ENCODE measurements at regions not wholly inside any gene's neighbourhood (a gene's known extent, or its start where the extent isn't known, plus 50 kb on each side); places are given as distances from the start of the nearest gene placed in this dataset.

- DNase-seq: no peak
- no peak overlapping the region for H2AFZ ChIP-seq (ENCODE audit: low read depth)
Observed at GRCh38 chr11:13224324-13224723, 53.3 kb upstream of the BMAL1 start.

More at GRCh38 chr11:13224324-13224723, 53.3 kb upstream of the BMAL1 start:
- ChIA-PET POLR2A (no interaction called here), CTCF (interaction anchor here (0.8 to 3.6 kb wide), 10 partner anchors 10 to 161 kb away, joined by 3 to 25 read pairs (median 4); no protein-coding TSS in a partner anchor)
- 77% methylated on average over 1 of the region's 1 CpG for WGBS (ENCODE audit: low lambda C conversion rate)
- H3K9ac ChIP-seq: no peak overlapping the region
- H3K9me2 ChIP-seq: no peaks in the 10 kb centered on the region
- peaks cover 16% of the 10 kb centered on the region for H3F3A ChIP-seq (replicated peaks; ENCODE audit: insufficient read depth)
- no peaks in the 10 kb centered on the region for H3K27me3 ChIP-seq (ENCODE audit: insufficient read depth)
- H3K4me3 ChIP-seq (ENCODE audit: low read depth in 2 of 2, low read length in 1 of 2): no peak overlapping the region
- peaks cover 23 to 34% of the 10 kb centered on the region in 2 experiments for H3K4me1 ChIP-seq (ENCODE audit: control insufficient read depth in 1 of 2, insufficient read depth in 2 of 2, low read depth in 1 of 2, low read length in 1 of 2)
- H3K79me2 ChIP-seq (ENCODE audit: insufficient read depth): no peaks in the 10 kb centered on the region
- TF ChIP-seq CTCF (IDR thresholded peaks at IDR 0.05) (no peak), ELF1 (IDR thresholded peaks at IDR 0.05) (no peak), PBX3 (IDR thresholded peaks at IDR 0.05) (no peak), USF2 (IDR thresholded peaks at IDR 0.05; ENCODE audit: borderline replicate concordance, low read depth, low read length) (no peak)
- no peaks in the 10 kb centered on the region for H4K20me1 ChIP-seq (ENCODE audit: insufficient read depth)
- no peaks in the 10 kb centered on the region for H3K36me3 ChIP-seq (replicated peaks in 1 of 2; ENCODE audit: control insufficient read depth in 1 of 2, insufficient read depth in 2 of 2, low read length in 1 of 2)
- no peak overlapping the region for H3K4me2 ChIP-seq
- H3K27ac ChIP-seq (ENCODE audit: low read depth in 2 of 2, low read length in 1 of 2): no peak overlapping the region
- H3K9me3 ChIP-seq: no peaks in the 10 kb centered on the region

Data from SK-N-SH (cell line).